ENCODE measurements at regions not wholly inside any gene's neighbourhood (a gene's known extent, or its start where the extent isn't known, plus 50 kb on each side); places are given as distances from the start of the nearest gene placed in this dataset.

GRCh38 chr19:16005925-16006324 is 57.1 kb downstream of the OR10H4 start:
- ATAC-seq (no peak), DNase-seq (ENCODE audit: low read depth, low spot score) (no peak)
- intact Hi-C loops (cut with micrococcal nuclease), result no loop called here
- H3K27me3 ChIP-seq (ENCODE audit: insufficient read depth, low read length), result no peaks in the 10 kb centered on the region
- BruUV-seq (replicated peaks), result no TSS peak
- no peak overlapping the region for H3K9ac ChIP-seq (ENCODE audit: low read length)
- H3K4me2 ChIP-seq (ENCODE audit: low read length), result no peak overlapping the region
- no peak overlapping the region for H3K4me3 ChIP-seq (replicated peaks in 1 of 2; ENCODE audit: low read depth in 1 of 2, low read length in 2 of 2)
- no peak overlapping the region for H3K27ac ChIP-seq (ENCODE audit: low read depth, low read length)
- H4K20me1 ChIP-seq (ENCODE audit: insufficient read depth), result no peaks in the 10 kb centered on the region
- no peaks in the 10 kb centered on the region for H3K36me3 ChIP-seq (ENCODE audit: control insufficient read depth in 1 of 2, insufficient read depth in 2 of 2, low read length in 2 of 2)
- no peak overlapping the region for H2AFZ ChIP-seq (ENCODE audit: low read depth, low read length, poor library complexity, severe bottlenecking)
- ChIA-PET CTCF (no interaction called here), POLR2A (no interaction called here), RAD21 (ENCODE audit: low non-redundant PET in 1 of 2, low total read pairs in 2 of 2, uncharacterized antibody in 2 of 2, unreplicated experiment in 2 of 2) (no interaction called here)
- no peak for TF ChIP-seq ZFX (IDR thresholded peaks at IDR 0.05)
- TF ChIP-seq ZNF274 (IDR thresholded peaks at IDR 0.05; ENCODE audit: low read depth, low read length), result no peak
- no peak for TF ChIP-seq ZBTB33 (IDR thresholded peaks at IDR 0.05; ENCODE audit: extremely low read depth, insufficient replicate concordance, low read length)
- no peak for TF ChIP-seq CBX3 (IDR thresholded peaks at IDR 0.05; ENCODE audit: low read depth)
- TF ChIP-seq MAX (IDR thresholded peaks at IDR 0.05), result no peak
- TF ChIP-seq POLR2A (IDR thresholded peaks at IDR 0.05; ENCODE audit: borderline replicate concordance, extremely low read depth, insufficient read depth, insufficient read length), result no peak
- TF ChIP-seq TCF7L2 (IDR thresholded peaks at IDR 0.05; ENCODE audit: borderline replicate concordance, extremely low read depth, insufficient read depth, insufficient read length), result no peak
- no peak for TF ChIP-seq CEBPB (IDR thresholded peaks at IDR 0.05; ENCODE audit: low read depth)
- no peak for TF ChIP-seq RAD21 (IDR thresholded peaks at IDR 0.05; ENCODE audit: low read depth)
- no peak for TF ChIP-seq SP1 (IDR thresholded peaks at IDR 0.05; ENCODE audit: low read depth)
- peaks cover 0 to 5% of the 10 kb centered on the region in 2 experiments; a peak in 1 of 4 replicates for H3K4me1 ChIP-seq (ENCODE audit: control insufficient read depth in 1 of 2, insufficient read depth in 2 of 2, low read length in 2 of 2)
- no peaks in the 10 kb centered on the region for H3K9me2 ChIP-seq (ENCODE audit: insufficient read depth)
- no peaks in the 10 kb centered on the region for H3K9me3 ChIP-seq (ENCODE audit: control insufficient read depth in 1 of 2, insufficient read depth in 1 of 2, low read depth in 1 of 2, low read length in 2 of 2)
- H3K79me2 ChIP-seq (ENCODE audit: insufficient read depth, low read length), result no peaks in the 10 kb centered on the region

All from HCT116 (cell line).